ENCODE measurements at regions not wholly inside any gene's neighbourhood (a gene's known extent, or its start where the extent isn't known, plus 50 kb on each side); places are given as distances from the start of the nearest gene placed in this dataset.
A peak's percentile ranks its signal among the peaks of the same experiment; 100 is the strongest.

DNA sequence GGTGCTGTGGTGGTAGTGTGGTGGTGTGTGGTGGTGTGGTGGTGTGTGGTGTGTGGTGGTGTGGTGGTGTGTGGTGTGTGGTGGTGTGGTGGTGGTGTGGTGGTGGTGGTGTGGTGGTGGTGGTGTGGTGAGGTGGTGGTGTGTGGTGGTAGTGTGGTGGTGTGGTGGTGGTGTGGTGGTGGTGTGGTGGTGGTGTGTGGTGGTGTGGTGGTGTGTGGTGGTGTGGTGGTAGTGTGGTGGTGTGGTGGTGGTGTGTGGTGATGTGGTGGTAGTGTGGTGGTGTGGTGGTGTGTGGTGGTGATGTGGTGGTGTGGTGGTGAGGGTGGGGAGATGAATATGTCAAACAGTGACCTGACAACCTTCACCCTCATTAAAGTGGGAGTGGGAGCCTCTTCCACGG lies 55.6 kb upstream of the DLGAP1 start:
- DNase-seq (ENCODE audit: insufficient read length, low spot score) (no peak), FAIRE-seq (peak; percentile 98)

DNA sequence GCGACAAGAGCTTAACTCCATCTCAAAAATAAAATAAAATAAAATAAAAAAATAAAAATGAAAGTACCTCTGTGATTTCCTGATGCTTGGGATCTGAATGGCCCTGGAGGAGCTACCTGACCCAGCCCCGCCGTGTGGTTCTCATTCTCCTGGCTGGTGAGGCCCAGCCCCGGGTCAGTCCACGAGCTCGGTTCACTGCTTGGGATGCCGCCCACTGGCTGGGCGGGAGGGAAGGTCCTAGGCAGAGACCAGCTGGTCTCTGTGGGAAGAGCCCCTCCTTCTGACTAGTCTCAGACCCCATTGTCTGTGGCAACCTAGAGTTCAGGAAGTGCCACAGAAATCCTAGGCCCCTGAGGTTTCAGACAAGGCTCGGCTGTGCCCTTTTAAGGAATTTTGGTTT lies 55.1 kb upstream of the DLGAP1 start:
- DNase-seq (ENCODE audit: insufficient read length, low spot score) = no peak
- FAIRE-seq = no peak
- no peak for TF ChIP-seq TAF1 (IDR thresholded peaks at IDR 0.05; ENCODE audit: low read depth, low read length)

More for the DNA sequence above, 55.6 kb upstream of the DLGAP1 start:
- no peak for TF ChIP-seq SPI1 (IDR thresholded peaks at IDR 0.05; ENCODE audit: low read depth, low read length)
- TF ChIP-seq POU2F2 (IDR thresholded peaks at IDR 0.05; ENCODE audit: low read depth, low read length) = no peak
- TF ChIP-seq PAX5 (IDR thresholded peaks at IDR 0.05; ENCODE audit: insufficient read depth, low read length, severe bottlenecking) = no peak
- TF ChIP-seq POLR2AphosphoS5 (IDR thresholded peaks at IDR 0.05; ENCODE audit: low read depth, low read length) = no peak
- TF ChIP-seq TAF1 (IDR thresholded peaks at IDR 0.05; ENCODE audit: low read depth, low read length) = no peak
- no peak for TF ChIP-seq POLR2A (IDR thresholded peaks at IDR 0.05; ENCODE audit: low read depth, low read length)

All from GM12891 (cell line).